NB4 (cell line): ENCODE measurements at regions not wholly inside any gene's neighbourhood (a gene's known extent, or its start where the extent isn't known, plus 50 kb on each side); places are given as distances from the start of the nearest gene placed in this dataset.

ENCODE experiments used
- CTCF ChIP-seq: IDR thresholded peaks from one replicate; pipeline ENCODE4 v1.5.1; 2012; ENCODE audit warnings: low read depth, low read length
- MAX ChIP-seq: IDR thresholded peaks from 2 replicates; pipeline ENCODE4 v1.6.1; 2011; ENCODE audit warnings: low read depth, low read length
- POLR2A ChIP-seq: IDR thresholded peaks from 2 replicates; pipeline ENCODE4 v1.6.1; 2011; ENCODE audit warnings: mild to moderate bottlenecking; ENCODE audit not compliant: insufficient read length; ENCODE audit errors: extremely low read depth

- TF ChIP-seq POLR2A (no peak), CTCF (no peak), MAX (no peak)
Observed at GRCh38 chr15:93286446-93286845, 197.4 kb upstream of the RGMA start.
